ENCODE measurements at regions not wholly inside any gene's neighbourhood (a gene's known extent, or its start where the extent isn't known, plus 50 kb on each side); places are given as distances from the start of the nearest gene placed in this dataset.
"Not testable (repeated sequence)": the region's sequence is repeated elsewhere in the genome, so short reads cannot be mapped to it uniquely, and the experiment has no call there.

DNA sequence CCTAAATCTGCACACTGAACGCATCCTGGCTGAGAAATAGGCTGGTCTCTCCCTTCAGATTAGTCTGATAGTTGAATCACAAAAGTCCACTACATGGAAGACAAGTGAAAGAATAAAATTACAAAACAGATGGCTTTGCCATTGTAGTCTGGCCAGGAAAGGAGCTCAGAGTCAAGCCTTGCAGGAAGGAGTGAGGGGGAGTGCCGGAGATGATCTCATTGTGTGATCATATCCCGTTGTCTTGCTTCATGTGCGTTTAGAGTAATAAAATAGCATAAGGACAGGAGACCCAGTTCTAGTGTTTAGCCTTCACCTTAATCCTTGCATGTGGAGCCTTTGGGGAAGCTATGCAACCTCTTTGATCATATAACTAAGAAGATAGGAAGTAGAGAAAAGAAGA is 666.7 kb upstream of the RAG2 start:
- Histone ChIP-seq H3K27ac (ENCODE audit: low read depth, low read length) (no peak overlapping the region), H3K9me3 (ENCODE audit: control insufficient read depth, low read length) (no peaks in the 10 kb centered on the region), H3K27me3 (ENCODE audit: control insufficient read depth, insufficient read depth, low read length, poor library complexity, severe bottlenecking) (no peaks in the 10 kb centered on the region), H3K4me3 (ENCODE audit: low read length) (no peak overlapping the region), H3K36me3 (ENCODE audit: control insufficient read depth, insufficient read depth, low read length) (no peaks in the 10 kb centered on the region), H3K9ac (ENCODE audit: extremely low read depth, low read length, poor library complexity, severe bottlenecking) (no peak overlapping the region), H3K4me1 (ENCODE audit: control insufficient read depth, insufficient read depth, low read length) (peaks cover 12% of the 10 kb centered on the region)
- TF ChIP-seq, protein P1, sequence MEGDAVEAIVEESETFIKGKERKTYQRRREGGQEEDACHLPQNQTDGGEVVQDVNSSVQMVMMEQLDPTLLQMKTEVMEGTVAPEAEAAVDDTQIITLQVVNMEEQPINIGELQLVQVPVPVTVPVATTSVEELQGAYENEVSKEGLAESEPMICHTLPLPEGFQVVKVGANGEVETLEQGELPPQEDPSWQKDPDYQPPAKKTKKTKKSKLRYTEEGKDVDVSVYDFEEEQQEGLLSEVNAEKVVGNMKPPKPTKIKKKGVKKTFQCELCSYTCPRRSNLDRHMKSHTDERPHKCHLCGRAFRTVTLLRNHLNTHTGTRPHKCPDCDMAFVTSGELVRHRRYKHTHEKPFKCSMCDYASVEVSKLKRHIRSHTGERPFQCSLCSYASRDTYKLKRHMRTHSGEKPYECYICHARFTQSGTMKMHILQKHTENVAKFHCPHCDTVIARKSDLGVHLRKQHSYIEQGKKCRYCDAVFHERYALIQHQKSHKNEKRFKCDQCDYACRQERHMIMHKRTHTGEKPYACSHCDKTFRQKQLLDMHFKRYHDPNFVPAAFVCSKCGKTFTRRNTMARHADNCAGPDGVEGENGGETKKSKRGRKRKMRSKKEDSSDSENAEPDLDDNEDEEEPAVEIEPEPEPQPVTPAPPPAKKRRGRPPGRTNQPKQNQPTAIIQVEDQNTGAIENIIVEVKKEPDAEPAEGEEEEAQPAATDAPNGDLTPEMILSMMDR (conservative IDR thresholded peaks at IDR 0.05) = no peak
- Mint-ChIP-seq H3K27ac (no peak overlapping the region), H3K36me3 (ENCODE audit: low read depth) (no peaks in the 10 kb centered on the region), H3K9me3 (peaks cover 2% of the 10 kb centered on the region), H3K4me3 (no peak overlapping the region), H3K27me3 (ENCODE audit: insufficient read depth) (no peaks in the 10 kb centered on the region), H3K4me1 (peaks cover 12% of the 10 kb centered on the region)
- DNase-seq = no peak
- WGBS, 2 experiments (ENCODE audit: insufficient coverage in 1 of 2, insufficient read length in 1 of 2) = 43 to 76% methylated on average over 1 to 4 of the region's 4 CpGs

DNA sequence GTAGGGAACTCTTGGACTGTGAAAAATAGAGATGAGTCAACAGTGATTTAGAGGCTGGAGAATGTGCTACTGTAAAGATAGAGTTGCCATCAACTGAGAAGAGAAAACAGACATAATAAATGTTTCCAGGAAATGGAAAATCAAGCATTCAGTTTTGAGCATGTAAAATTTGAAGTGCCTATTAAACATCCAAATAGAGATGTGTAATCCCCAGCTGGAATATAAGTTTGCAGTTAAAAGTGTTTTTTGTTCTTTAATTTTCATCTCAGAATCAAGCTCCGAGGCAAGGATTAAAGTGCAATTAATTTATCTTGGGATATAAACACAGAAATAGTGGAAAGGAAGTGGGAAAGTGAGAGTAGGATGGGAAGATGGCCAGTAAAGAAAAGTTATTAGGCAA is 666.0 kb upstream of the RAG2 start:
- 79 to 85% methylated on average over 1 of the region's 1 CpG for WGBS, 2 experiments (ENCODE audit: insufficient coverage in 1 of 2, insufficient read length in 1 of 2)
- TF ChIP-seq, protein P1 (conservative IDR thresholded peaks at IDR 0.05) = no peak
- Mint-ChIP-seq H3K27ac (no peak overlapping the region), H3K27me3 (ENCODE audit: insufficient read depth) (no peaks in the 10 kb centered on the region), H3K4me1 (peaks cover 19% of the 10 kb centered on the region), H3K4me3 (no peak overlapping the region), H3K9me3 (peaks cover 2% of the 10 kb centered on the region), H3K36me3 (ENCODE audit: low read depth) (no peaks in the 10 kb centered on the region)
- Histone ChIP-seq H3K9ac (ENCODE audit: extremely low read depth, low read length, poor library complexity, severe bottlenecking) (no peak overlapping the region), H3K9me3 (ENCODE audit: control insufficient read depth, low read length) (no peaks in the 10 kb centered on the region), H3K4me1 (ENCODE audit: control insufficient read depth, insufficient read depth, low read length) (peaks cover 13% of the 10 kb centered on the region), H3K27me3 (ENCODE audit: control insufficient read depth, insufficient read depth, low read length, poor library complexity, severe bottlenecking) (no peaks in the 10 kb centered on the region), H3K36me3 (ENCODE audit: control insufficient read depth, insufficient read depth, low read length) (no peaks in the 10 kb centered on the region), H3K27ac (ENCODE audit: low read depth, low read length) (no peak overlapping the region), H3K4me3 (ENCODE audit: low read length) (no peak overlapping the region)
- DNase-seq = no peak

DNA sequence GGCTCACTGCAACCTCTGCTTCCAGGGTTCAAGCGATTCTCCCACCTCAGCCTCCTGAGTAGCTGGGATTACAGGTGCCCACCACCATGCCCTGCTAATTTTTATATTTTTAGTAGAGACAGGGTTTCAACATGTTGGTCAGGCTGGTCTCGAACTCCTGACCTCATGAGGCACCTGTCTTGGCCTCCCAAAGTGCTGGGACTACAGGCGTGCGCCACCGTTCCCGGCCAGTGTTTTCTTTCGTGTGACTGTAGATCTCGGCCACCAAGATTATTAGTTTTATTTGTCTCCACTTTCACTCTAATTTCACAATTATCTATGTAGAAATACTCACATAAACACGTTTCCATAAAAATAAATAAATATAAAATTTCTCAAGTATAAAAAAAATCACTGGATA is 665.4 kb upstream of the RAG2 start:
- H3K4me1 Mint-ChIP-seq = peaks cover 22% of the 10 kb centered on the region
- not testable (repeated sequence) for H3K9me3 Mint-ChIP-seq; H3K27ac ChIP-seq (ENCODE audit: low read depth, low read length); DNase-seq; H3K4me3 ChIP-seq (ENCODE audit: low read length); H3K27me3 ChIP-seq (ENCODE audit: control insufficient read depth, insufficient read depth, low read length, poor library complexity, severe bottlenecking); H3K36me3 ChIP-seq (ENCODE audit: control insufficient read depth, insufficient read depth, low read length); H3K36me3 Mint-ChIP-seq (ENCODE audit: low read depth); H3K4me3 Mint-ChIP-seq; H3K27me3 Mint-ChIP-seq (ENCODE audit: insufficient read depth); H3K9ac ChIP-seq (ENCODE audit: extremely low read depth, low read length, poor library complexity, severe bottlenecking); H3K9me3 ChIP-seq (ENCODE audit: control insufficient read depth, low read length); H3K27ac Mint-ChIP-seq
- WGBS, 2 experiments (ENCODE audit: insufficient coverage in 1 of 2, insufficient read length in 1 of 2) = 95% methylated on average over 8 to 9 of the region's 9 CpGs
- peaks cover 13% of the 10 kb centered on the region for H3K4me1 ChIP-seq (ENCODE audit: control insufficient read depth, insufficient read depth, low read length)

DNA sequence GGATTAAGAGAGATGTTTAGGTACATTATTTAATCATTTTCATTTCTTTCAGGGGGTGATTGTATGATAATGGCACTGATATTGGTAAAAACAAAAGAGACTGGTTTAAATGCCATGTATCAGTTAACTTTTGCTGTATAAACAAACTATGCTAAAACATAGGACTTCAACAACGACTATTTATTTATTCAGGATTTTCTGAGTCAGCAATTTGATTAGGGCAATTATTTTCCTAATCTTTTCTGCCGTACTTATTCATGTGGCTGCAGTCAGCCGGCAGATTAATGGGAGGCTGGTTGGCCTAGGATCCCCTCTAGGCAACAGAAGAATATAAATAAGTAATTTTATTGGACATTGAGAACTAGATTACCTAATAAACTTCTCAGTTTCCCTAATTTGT is 661.7 kb upstream of the RAG2 start:
- 77 to 88% methylated on average over 1 to 3 of the region's 3 CpGs for WGBS, 2 experiments (ENCODE audit: insufficient coverage in 1 of 2, insufficient read length in 1 of 2)
- H3K27me3 Mint-ChIP-seq (ENCODE audit: insufficient read depth) = no peaks in the 10 kb centered on the region
- Histone ChIP-seq H3K4me1 (ENCODE audit: control insufficient read depth, insufficient read depth, low read length) (peaks cover 13% of the 10 kb centered on the region), H3K27me3 (ENCODE audit: control insufficient read depth, insufficient read depth, low read length, poor library complexity, severe bottlenecking) (no peaks in the 10 kb centered on the region), H3K9ac (ENCODE audit: extremely low read depth, low read length, poor library complexity, severe bottlenecking) (no peak overlapping the region), H3K4me3 (ENCODE audit: low read length) (no peak overlapping the region), H3K27ac (ENCODE audit: low read depth, low read length) (no peak overlapping the region), H3K36me3 (ENCODE audit: control insufficient read depth, insufficient read depth, low read length) (no peaks in the 10 kb centered on the region), H3K9me3 (ENCODE audit: control insufficient read depth, low read length) (no peaks in the 10 kb centered on the region)
- peaks cover 27% of the 10 kb centered on the region for H3K4me1 Mint-ChIP-seq
- no peak overlapping the region for H3K27ac Mint-ChIP-seq
- TF ChIP-seq, protein P1 (conservative IDR thresholded peaks at IDR 0.05) = no peak
- no peaks in the 10 kb centered on the region for H3K36me3 Mint-ChIP-seq (ENCODE audit: low read depth)
- H3K4me3 Mint-ChIP-seq = peak overlapping the region; percentile 18
- no peak for DNase-seq
- H3K9me3 Mint-ChIP-seq = no peaks in the 10 kb centered on the region
